SU-DHL-6 (cell line): ENCODE measurements at regions not wholly inside any gene's neighbourhood (a gene's known extent, or its start where the extent isn't known, plus 50 kb on each side); places are given as distances from the start of the nearest gene placed in this dataset.

Experiments
- H2AFZ ChIP-seq: fragments of 200-600 bp; sonication (generic); 2 replicates; pipeline ENCODE4 v1.6.1; 2014; ENCODE audit warnings: low read depth, mild to moderate bottlenecking, moderate library complexity, mixed read lengths, antibody characterized with exemption, low read length; ENCODE audit not compliant: severe bottlenecking
- H3F3A ChIP-seq: fragments of 200-600 bp; shearing (Covaris generic); 2 replicates; pipeline ENCODE4 v1.6.0; 2016; ENCODE audit warnings: antibody characterized with exemption, mild to moderate bottlenecking; ENCODE audit not compliant: insufficient read depth
- H3K27ac ChIP-seq: fragments of 200-600 bp; sonication (generic); 2 replicates; pipeline ENCODE4 v1.5.1; 2016; ENCODE audit warnings: low read depth, mild to moderate bottlenecking, low read length, moderate library complexity, mixed read lengths
- H3K27me3 ChIP-seq: fragments of 200-600 bp; sonication (generic), shearing (Covaris generic); 2 replicates; pipeline ENCODE4 v1.6.0; 2014; ENCODE audit warnings: mild to moderate bottlenecking, low read length
- H3K36me3 ChIP-seq: fragments of 200-600 bp; sonication (generic); 2 replicates; pipeline ENCODE4 v1.6.1; 2014; ENCODE audit warnings: mild to moderate bottlenecking, low read length, mixed read lengths
- H3K4me2 ChIP-seq: fragments of 300-600, 200-600 bp; shearing (Covaris generic), sonication (generic); 2 replicates; pipeline ENCODE4 v1.6.0; 2014; ENCODE audit warnings: low read length, low read depth, mild to moderate bottlenecking; ENCODE audit not compliant: poor library complexity, severe bottlenecking
- H3K4me3 ChIP-seq: fragments of 200-600 bp; sonication (generic); 2 replicates; pipeline ENCODE4 v1.5.1; 2014; ENCODE audit warnings: antibody characterized with exemption, low read length, mild to moderate bottlenecking, mixed read lengths; ENCODE audit not compliant: insufficient read depth, poor library complexity, severe bottlenecking
- H3K79me2 ChIP-seq: fragments of 200-600 bp; sonication (generic); 2 replicates; pipeline ENCODE4 v1.6.1; 2014; ENCODE audit warnings: mild to moderate bottlenecking, low read length, moderate library complexity; ENCODE audit not compliant: insufficient read depth
- H3K9ac ChIP-seq: fragments of 200-600 bp; sonication (generic); 2 replicates; pipeline ENCODE4 v1.7.0; 2014; ENCODE audit warnings: mild to moderate bottlenecking, low read length
- H3K9me2 ChIP-seq: fragments of 200-600 bp; sonication (generic); replicated peaks from 2 replicates; pipeline ENCODE4 v1.6.1; 2014; ENCODE audit warnings: low read length; ENCODE audit not compliant: insufficient read depth
- H3K9me3 ChIP-seq: fragments of 200-600 bp; sonication (generic); 2 replicates; pipeline ENCODE4 v1.6.1; 2014; ENCODE audit warnings: low read length, mixed read lengths; ENCODE audit not compliant: insufficient read depth
- H4K20me1 ChIP-seq: fragments of 200-600 bp; sonication (generic); 2 replicates; pipeline ENCODE4 v1.6.1; 2014; ENCODE audit warnings: low read depth, mild to moderate bottlenecking, antibody characterized with exemption, low read length, moderate library complexity, mixed read lengths
- CTCF ChIP-seq: fragments of 200-600 bp; sonication (generic); IDR thresholded peaks from one replicate; pipeline ENCODE4 v1.5.1; 2017; ENCODE audit warnings: antibody characterized with exemption, mild to moderate bottlenecking, low read length, moderate library complexity; ENCODE audit not compliant: insufficient read depth, poor library complexity, severe bottlenecking
- EZH2phosphoT487 ChIP-seq: fragments of 200-600 bp; sonication (generic), shearing (Covaris generic); conservative IDR thresholded peaks from 2 replicates; pipeline ENCODE4 v1.6.1; 2018; ENCODE audit warnings: mild to moderate bottlenecking, antibody characterized with exemption, low read length, moderate library complexity, mixed read lengths

DNA sequence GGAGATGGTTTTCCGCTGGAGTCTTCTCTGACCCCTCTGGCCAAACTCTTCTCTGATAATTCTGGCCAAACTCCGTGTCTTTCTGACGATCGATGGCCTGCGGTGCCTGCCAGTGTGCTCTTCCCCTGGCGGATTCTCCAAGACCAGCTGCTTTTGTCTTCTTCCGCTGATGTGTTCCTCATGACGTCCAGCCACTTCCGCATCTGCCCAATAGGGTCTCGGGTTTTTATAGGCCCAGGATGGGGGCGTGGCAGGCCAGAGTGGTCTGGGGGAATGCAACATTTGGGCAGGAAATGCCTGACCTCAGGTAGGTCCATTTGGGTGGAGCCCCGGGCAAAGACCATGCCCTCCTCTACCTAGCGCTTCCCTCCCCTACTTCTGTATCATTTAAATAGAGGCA is 1542.1 kb downstream of the STIM2 start:
- Histone ChIP-seq H3K27me3 (no peaks in the 10 kb centered on the region), H3K79me2 (no peaks in the 10 kb centered on the region), H3K9me2 (no peaks in the 10 kb centered on the region), H2AFZ (no peak overlapping the region), H3F3A (no peaks in the 10 kb centered on the region), H3K36me3 (no peaks in the 10 kb centered on the region), H3K9me3 (no peaks in the 10 kb centered on the region), H3K27ac (no peak overlapping the region), H4K20me1 (no peaks in the 10 kb centered on the region), H3K9ac (no peak overlapping the region), H3K4me3 (no peak overlapping the region), H3K4me2 (no peak overlapping the region)
- TF ChIP-seq CTCF, result no peak
- TF ChIP-seq EZH2phosphoT487, result no peak

GRCh38 chr4:28421221-28421620 is 1560.6 kb downstream of the STIM2 start:
- Histone ChIP-seq H3K27me3 (no peaks in the 10 kb centered on the region), H3F3A (no peaks in the 10 kb centered on the region), H3K4me2 (no peak overlapping the region), H2AFZ (no peak overlapping the region), H4K20me1 (no peaks in the 10 kb centered on the region), H3K9ac (no peak overlapping the region), H3K9me3 (no peaks in the 10 kb centered on the region), H3K79me2 (no peaks in the 10 kb centered on the region), H3K4me3 (no peak overlapping the region), H3K9me2 (no peaks in the 10 kb centered on the region), H3K36me3 (no peaks in the 10 kb centered on the region), H3K27ac (no peak overlapping the region)
- no peak for TF ChIP-seq CTCF
- TF ChIP-seq EZH2phosphoT487, result no peak

- Histone ChIP-seq H3K9me3 (no peaks in the 10 kb centered on the region), H2AFZ (no peak overlapping the region), H3K9me2 (no peaks in the 10 kb centered on the region), H3K27ac (no peak overlapping the region), H3K9ac (no peak overlapping the region), H3K79me2 (no peaks in the 10 kb centered on the region), H3K27me3 (no peaks in the 10 kb centered on the region), H3K4me3 (no peak overlapping the region), H4K20me1 (no peaks in the 10 kb centered on the region), H3K36me3 (no peaks in the 10 kb centered on the region), H3K4me2 (no peak overlapping the region), H3F3A (no peaks in the 10 kb centered on the region; the same call in 1 of the 2 replicates)
- TF ChIP-seq CTCF, result no peak
- TF ChIP-seq EZH2phosphoT487, result no peak
Observed at GRCh38 chr4:28426251-28426650, 1565.6 kb downstream of the STIM2 start.
